GM12891 (cell line): ENCODE measurements at regions not wholly inside any gene's neighbourhood (a gene's known extent, or its start where the extent isn't known, plus 50 kb on each side); places are given as distances from the start of the nearest gene placed in this dataset.

Experiments
- POLR2A ChIP-seq: IDR thresholded peaks from 2 replicates; pipeline ENCODE4 v1.6.1; 2011; ENCODE audit warnings: low read depth, low read length, control low read depth
- POLR2AphosphoS5 ChIP-seq: IDR thresholded peaks from 2 replicates; pipeline ENCODE4 v1.6.1; 2011; ENCODE audit warnings: low read depth, low read length, control low read depth

GRCh38 chr5:163619951-163620350, 114.5 kb downstream of the MAT2B start:
- no peak for TF ChIP-seq POLR2AphosphoS5
- TF ChIP-seq POLR2A = no peak
